A549 (cell line): ENCODE measurements at regions not wholly inside any gene's neighbourhood (a gene's known extent, or its start where the extent isn't known, plus 50 kb on each side); places are given as distances from the start of the nearest gene placed in this dataset.

Source experiments
- CEBPB ChIP-seq, 2 experiments: fragments of >200 bp in 1 of 2; sonication (Bioruptor Twin) in 1 of 2; formaldehyde crosslinking in 1 of 2; IDR thresholded peaks; 2 replicates each; pipeline ENCODE4 v1.6.1; 2012 to 2016
- JUN ChIP-seq, 2 experiments: fragments of >200 bp; sonication (Bioruptor Twin); formaldehyde crosslinking; IDR thresholded peaks; 2 replicates in 1 of 2; 3 replicates in 1 of 2; pipeline ENCODE4 v1.6.1; 2016 to 2017
- PHF8 ChIP-seq: fragments of 200-600 bp; sonication (generic); IDR thresholded peaks from 2 replicates; pipeline ENCODE4 v1.6.1; 2016; ENCODE audit warnings: low read depth, mild to moderate bottlenecking, antibody characterized with exemption, moderate library complexity, borderline replicate concordance
- POLR2A ChIP-seq: IDR thresholded peaks from 2 replicates; pipeline ENCODE4 v1.6.1; 2012; ENCODE audit warnings: mild to moderate bottlenecking, low read length
- SMC3 ChIP-seq: fragments of >200 bp; sonication (Bioruptor Twin); formaldehyde crosslinking; IDR thresholded peaks from 3 replicates; pipeline ENCODE4 v1.6.1; 2018; ENCODE audit warnings: inconsistent platforms
- ZFP36 ChIP-seq: fragments of 450-650 bp; IDR thresholded peaks from 2 replicates; pipeline ENCODE4 v1.6.1; 2014; ENCODE audit warnings: borderline replicate concordance; ENCODE audit not compliant: partially characterized antibody
- TF ChIP-seq, protein P1 (sequence below): fragments of >200 bp; sonication (Bioruptor Twin); formaldehyde crosslinking; IDR thresholded peaks from 3 replicates; pipeline ENCODE4 v1.6.1; 2016
- TF ChIP-seq, protein P2 (sequence below): IDR thresholded peaks from 2 replicates; pipeline ENCODE4 v1.6.1; 2012
- TF ChIP-seq, protein P3 (sequence below): fragments of >200 bp; sonication (Bioruptor Twin); formaldehyde crosslinking; IDR thresholded peaks from 3 replicates; pipeline ENCODE4 v1.5.1; 2016
- TF ChIP-seq, protein P4 (sequence below): fragments of 150-350 bp; IDR thresholded peaks from 2 replicates; pipeline ENCODE4 v1.6.1; 2014; ENCODE audit warnings: low read depth, mild to moderate bottlenecking, low read length

DNA sequence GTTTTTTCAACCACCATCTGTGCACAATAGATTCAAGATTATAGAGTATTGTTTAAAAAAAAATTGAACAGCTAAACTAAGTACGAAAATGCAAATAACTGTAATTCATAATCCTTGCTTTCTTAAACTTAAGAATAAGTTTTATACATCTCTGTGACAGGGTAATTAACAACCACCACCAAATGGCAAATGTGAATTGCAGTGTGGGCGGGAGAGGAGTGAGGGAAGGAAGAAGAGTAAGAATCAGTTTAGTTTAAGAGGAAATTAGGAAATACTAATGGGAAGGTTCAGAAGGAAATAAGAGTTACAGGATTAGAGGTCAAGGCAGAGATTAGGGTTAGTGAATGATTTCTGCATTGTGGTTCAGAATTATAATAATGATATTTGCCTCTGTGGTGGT is 430.9 kb downstream of the SPRY1 start:
- TF ChIP-seq, protein P1, sequence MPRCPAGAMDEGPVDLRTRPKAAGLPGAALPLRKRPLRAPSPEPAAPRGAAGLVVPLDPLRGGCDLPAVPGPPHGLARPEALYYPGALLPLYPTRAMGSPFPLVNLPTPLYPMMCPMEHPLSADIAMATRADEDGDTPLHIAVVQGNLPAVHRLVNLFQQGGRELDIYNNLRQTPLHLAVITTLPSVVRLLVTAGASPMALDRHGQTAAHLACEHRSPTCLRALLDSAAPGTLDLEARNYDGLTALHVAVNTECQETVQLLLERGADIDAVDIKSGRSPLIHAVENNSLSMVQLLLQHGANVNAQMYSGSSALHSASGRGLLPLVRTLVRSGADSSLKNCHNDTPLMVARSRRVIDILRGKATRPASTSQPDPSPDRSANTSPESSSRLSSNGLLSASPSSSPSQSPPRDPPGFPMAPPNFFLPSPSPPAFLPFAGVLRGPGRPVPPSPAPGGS: no peak
- TF ChIP-seq, protein P2, sequence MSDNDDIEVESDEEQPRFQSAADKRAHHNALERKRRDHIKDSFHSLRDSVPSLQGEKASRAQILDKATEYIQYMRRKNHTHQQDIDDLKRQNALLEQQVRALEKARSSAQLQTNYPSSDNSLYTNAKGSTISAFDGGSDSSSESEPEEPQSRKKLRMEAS: no peak
- TF ChIP-seq JUN (IDR thresholded peaks at IDR 0.05) (no peak), POLR2A (no peak), SMC3 (no peak), PHF8 (no peak), CEBPB (IDR thresholded peaks at IDR 0.05) (no peak), ZFP36 (no peak)
- TF ChIP-seq, protein P3, sequence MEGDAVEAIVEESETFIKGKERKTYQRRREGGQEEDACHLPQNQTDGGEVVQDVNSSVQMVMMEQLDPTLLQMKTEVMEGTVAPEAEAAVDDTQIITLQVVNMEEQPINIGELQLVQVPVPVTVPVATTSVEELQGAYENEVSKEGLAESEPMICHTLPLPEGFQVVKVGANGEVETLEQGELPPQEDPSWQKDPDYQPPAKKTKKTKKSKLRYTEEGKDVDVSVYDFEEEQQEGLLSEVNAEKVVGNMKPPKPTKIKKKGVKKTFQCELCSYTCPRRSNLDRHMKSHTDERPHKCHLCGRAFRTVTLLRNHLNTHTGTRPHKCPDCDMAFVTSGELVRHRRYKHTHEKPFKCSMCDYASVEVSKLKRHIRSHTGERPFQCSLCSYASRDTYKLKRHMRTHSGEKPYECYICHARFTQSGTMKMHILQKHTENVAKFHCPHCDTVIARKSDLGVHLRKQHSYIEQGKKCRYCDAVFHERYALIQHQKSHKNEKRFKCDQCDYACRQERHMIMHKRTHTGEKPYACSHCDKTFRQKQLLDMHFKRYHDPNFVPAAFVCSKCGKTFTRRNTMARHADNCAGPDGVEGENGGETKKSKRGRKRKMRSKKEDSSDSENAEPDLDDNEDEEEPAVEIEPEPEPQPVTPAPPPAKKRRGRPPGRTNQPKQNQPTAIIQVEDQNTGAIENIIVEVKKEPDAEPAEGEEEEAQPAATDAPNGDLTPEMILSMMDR: no peak
- TF ChIP-seq, protein P4, sequence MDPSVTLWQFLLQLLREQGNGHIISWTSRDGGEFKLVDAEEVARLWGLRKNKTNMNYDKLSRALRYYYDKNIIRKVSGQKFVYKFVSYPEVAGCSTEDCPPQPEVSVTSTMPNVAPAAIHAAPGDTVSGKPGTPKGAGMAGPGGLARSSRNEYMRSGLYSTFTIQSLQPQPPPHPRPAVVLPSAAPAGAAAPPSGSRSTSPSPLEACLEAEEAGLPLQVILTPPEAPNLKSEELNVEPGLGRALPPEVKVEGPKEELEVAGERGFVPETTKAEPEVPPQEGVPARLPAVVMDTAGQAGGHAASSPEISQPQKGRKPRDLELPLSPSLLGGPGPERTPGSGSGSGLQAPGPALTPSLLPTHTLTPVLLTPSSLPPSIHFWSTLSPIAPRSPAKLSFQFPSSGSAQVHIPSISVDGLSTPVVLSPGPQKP: no peak
